GM18511 (cell line): ENCODE measurements at regions not wholly inside any gene's neighbourhood (a gene's known extent, or its start where the extent isn't known, plus 50 kb on each side); places are given as distances from the start of the nearest gene placed in this dataset.
"Not testable (repeated sequence)": the region's sequence is repeated elsewhere in the genome, so short reads cannot be mapped to it uniquely, and the experiment has no call there.

Experiments
- ATAC-seq: cut with Tn5 transposase; IDR thresholded peaks from one replicate; pipeline ENCODE4 v1.9.1; 2021; ENCODE audit warnings: mild to moderate bottlenecking, moderate library complexity; ENCODE audit not compliant: unreplicated experiment

- ATAC-seq, result no peak
Observed at GRCh38 chrX:150118476-150118875, 180.2 kb upstream of the EOLA2 start.

DNA sequence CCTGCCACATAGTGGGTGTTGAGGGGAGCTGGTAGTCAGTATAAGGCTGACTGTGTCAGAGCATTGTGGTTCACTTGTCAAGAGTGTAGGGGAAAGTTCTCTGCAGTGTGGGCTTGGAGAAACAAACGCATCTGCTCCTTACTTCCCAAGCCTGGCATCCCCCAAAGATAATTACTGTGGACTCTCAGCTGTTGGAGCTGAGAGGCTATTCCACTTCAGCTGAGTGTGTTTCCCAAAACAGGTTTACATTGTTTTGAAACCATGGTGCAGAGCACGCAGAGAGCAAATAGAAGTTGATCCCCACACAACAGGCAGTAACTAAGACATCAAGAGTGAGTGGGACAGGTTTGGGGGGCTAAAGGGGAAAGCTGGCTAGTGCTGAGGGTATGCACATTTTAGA, 181.0 kb upstream of the EOLA2 start:
- no peak for ATAC-seq

DNA sequence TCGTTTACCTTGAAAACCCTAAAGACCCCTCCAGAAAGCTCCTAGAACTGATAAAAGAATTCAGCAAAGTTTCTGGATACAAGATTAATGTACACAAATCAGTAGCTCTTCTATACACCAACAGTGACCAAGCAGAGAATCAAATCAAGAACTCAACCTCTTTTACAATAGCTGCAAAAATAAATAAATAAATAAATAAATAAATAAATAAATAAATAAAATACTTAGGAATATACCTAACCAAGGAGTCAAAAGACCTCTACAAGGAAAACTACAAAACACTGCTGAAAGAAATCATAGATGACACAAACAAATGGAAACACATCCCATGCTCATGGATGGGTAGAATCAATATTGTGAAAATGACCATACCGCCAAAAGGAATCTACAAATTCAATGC, 186.8 kb upstream of the EOLA2 start:
- not testable (repeated sequence) for ATAC-seq

DNA sequence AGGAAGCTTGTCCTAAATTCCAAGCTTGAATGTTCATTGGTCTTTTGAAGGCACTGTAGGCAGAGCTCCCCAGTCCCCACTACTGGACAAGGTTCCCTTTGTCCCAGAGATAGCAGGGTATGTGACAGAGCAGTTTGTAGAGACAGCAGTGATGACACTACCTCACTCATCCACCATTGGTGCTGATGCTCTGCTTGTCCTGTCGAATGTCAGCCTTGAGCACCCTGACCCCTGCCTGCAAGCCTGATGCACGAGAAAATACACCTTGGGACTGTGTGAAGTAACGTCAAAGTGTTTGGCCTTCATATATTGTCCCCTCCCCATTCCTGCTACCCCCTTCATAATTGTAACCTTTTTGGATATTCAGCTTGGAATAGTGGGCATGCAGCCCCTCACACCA, 188.9 kb upstream of the EOLA2 start:
- ATAC-seq, result no peak

- no peak for ATAC-seq
Observed at GRCh38 chrX:150143721-150144440, 205.6 kb upstream of the EOLA2 start.

- no peak for ATAC-seq
Observed at GRCh38 chrX:150146271-150146896, 208.1 kb upstream of the EOLA2 start.

- no peak for ATAC-seq
Observed at GRCh38 chrX:150148749-150149672, 210.7 kb upstream of the EOLA2 start.

DNA sequence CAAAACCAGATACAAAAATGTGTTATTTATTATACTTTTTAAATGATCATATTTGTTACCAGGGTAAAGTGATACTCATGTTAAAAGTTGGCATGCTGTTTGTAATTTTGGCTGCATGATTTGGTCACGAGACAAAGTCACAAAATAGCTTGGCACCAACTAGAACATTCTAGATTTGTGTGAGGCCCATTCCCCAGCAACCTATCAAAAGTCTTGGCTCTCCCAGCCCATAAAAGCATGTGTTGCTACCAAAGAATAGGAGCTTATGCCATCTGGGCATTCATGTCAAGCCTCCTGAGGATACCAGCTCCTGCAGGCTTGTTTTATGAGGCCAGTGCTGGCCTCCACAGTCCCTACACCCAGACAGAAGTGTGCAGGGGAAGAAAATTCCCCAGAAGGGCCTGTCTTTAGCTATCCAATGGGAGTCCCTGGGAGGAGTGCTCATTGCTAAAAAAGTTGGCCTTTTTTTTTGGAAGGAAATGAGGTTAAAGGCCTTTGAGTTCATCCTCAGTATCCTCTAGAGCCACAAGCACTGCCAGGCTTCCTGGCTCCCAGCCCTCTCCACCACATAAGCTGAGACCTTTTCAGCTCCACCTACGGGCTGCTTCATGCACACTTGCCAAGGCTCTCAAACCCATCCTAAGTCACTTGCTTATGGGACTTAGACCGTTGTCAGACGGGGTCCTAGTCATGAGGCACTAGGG, 211.9 kb upstream of the EOLA2 start:
- no peak for ATAC-seq

DNA sequence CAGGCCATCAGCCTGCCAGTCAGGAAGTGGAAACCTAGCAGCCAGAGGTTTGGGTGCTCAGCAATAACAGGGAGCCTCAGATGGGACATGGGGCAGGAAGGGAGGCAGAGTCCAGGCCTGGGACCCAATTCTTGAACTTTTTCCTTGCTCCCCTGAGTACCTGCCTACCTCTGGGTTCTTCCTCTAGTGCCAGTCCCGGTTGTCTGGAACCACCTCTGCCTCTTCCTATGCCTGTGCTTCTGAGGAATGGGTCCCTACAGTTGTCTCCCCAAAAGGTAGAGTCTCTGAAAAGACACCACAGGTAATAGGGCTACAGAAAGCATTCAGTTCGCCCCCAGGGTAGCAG, 212.4 kb upstream of the MAMLD1 start:
- ATAC-seq, result no peak

DNA sequence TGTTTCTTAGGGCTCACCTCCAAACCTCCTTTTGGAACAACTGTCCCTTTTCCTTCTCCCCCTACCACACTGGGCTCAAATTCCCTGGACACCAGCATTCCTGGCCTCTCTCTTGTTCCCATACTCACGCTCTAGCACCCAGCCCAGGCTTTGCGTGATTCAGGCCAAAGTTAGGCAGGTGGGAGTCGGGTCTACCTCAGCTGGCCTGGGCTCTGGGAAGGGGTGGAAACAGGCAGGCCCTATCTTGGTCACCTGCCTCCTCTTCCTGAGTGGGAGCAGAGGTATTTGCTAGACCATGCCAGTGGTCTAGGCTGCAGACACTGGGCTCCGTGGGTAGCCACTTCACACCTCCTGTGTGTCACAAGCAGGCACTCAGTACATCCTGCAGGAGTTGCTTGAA, 211.1 kb upstream of the MAMLD1 start:
- no peak for ATAC-seq

DNA sequence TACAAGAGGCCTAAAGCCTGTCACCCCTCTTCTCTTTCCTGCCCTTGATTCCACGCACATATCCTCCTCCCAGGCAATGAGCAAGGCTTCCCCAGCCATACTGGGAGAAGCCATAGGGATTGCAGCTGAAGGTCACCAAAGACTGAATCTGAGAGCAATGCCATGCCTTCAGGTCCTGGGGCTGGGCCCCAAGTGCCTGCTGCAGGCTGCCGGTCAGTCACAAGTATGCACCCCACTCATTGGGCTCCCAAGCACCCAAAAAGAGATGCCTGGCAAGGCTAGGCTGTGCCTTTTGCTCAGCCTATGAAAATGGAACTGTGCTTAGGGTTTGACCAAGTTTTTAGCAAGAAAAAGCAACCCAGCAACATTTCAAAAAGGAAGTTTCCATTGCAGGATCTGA, 210.6 kb upstream of the MAMLD1 start:
- no peak for ATAC-seq

- ATAC-seq, result no peak
Observed at GRCh38 chrX:150155436-150156035, 207.6 kb upstream of the MAMLD1 start.

GRCh38 chrX:150156615-150157014, 206.5 kb upstream of the MAMLD1 start:
- ATAC-seq, result no peak

DNA sequence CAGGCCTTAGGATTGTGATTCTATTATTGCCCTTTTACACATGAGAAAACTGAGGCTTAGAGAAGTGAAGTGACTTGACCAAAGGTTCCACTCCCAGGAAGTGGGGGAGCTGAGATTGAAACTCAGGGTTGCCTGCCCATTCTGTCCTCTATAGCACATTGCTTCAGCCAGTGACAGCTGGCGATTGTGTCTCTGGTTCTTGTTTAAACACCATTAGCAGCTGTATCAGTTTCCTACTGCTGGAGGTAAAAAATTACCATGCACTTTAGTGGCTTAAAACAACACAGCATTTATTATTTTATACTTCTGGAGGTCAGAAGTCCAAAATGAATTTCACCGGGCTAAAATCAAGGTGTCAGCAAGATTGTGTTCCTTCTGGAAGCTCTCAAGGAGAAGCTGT, 205.8 kb upstream of the MAMLD1 start:
- no peak for ATAC-seq

GRCh38 chrX:150158554-150159332, 204.4 kb upstream of the MAMLD1 start:
- no peak for ATAC-seq

GRCh38 chrX:150159537-150159936, 203.6 kb upstream of the MAMLD1 start:
- no peak for ATAC-seq

GRCh38 chrX:150160656-150161055, 202.5 kb upstream of the MAMLD1 start:
- no peak for ATAC-seq

- ATAC-seq, result no peak
Observed at GRCh38 chrX:150161193-150161592, 201.9 kb upstream of the MAMLD1 start.

DNA sequence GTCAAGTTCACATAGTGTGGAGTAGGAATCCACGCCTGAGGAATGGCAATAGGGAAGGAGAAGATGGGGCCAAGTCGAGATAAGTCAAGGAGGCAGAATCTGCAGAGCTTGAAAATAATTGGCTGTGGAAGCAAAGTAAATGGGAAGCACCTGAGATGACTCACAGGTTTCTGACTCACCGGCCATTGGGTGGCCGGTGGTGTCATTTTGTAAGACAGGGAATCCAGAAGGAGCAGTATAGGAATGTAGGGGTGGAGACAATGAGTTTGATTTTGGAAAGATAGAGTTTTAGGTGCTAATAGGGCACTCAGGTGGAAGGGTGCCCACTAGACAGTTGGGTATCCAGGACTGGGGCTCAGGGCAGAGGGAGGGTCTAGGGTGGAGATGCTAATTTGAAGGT, 201.0 kb upstream of the MAMLD1 start:
- no peak for ATAC-seq
